Activated T-helper 2 cell treated with anti-CD3 and anti-CD28 coated beads, Interferon-gamma antibody, Interleukin-2, Interleukin-4, amounts not matched to agents 10 μg/mL and 5 μg/mL and 100 μg/mL, durations not matched to agents 14 hours and 24 hours and 36 hours (primary cell): ENCODE measurements at regions not wholly inside any gene's neighbourhood (a gene's known extent, or its start where the extent isn't known, plus 50 kb on each side); places are given as distances from the start of the nearest gene placed in this dataset.

Source experiments
- DNase-seq: peaks from one replicate; pipeline ENCODE4 v3.0.0; 2021; ENCODE audit warnings: low spot score
- H3K27ac Mint-ChIP-seq: one replicate; pipeline ENCODE4 v1.8.0; 2021; ENCODE audit warnings: mixed read lengths
- H3K27me3 Mint-ChIP-seq: one replicate; pipeline ENCODE4 v1.8.0; 2021; ENCODE audit warnings: low read depth, mixed read lengths
- H3K36me3 Mint-ChIP-seq: one replicate; pipeline ENCODE4 v1.8.0; 2021; ENCODE audit warnings: low read depth, mixed read lengths
- H3K4me1 Mint-ChIP-seq: one replicate; pipeline ENCODE4 v1.8.0; 2021; ENCODE audit warnings: low read depth, mixed read lengths
- H3K4me3 Mint-ChIP-seq: one replicate; pipeline ENCODE4 v1.8.0; 2021; ENCODE audit warnings: low read depth, mild to moderate bottlenecking, moderate library complexity, mixed read lengths
- H3K9me3 Mint-ChIP-seq: one replicate; pipeline ENCODE4 v1.8.0; 2021; ENCODE audit warnings: mixed read lengths
- intact Hi-C: fragments of 100-400 bp; cut with micrococcal nuclease; formaldehyde crosslinking; loops from one replicate; pipeline ENCODE4 v1.15.1; 2023

- DNase-seq, result no peak
- Mint-ChIP-seq H3K9me3 (no peaks in the 10 kb centered on the region), H3K27me3 (peaks cover 6% of the 10 kb centered on the region), H3K36me3 (no peaks in the 10 kb centered on the region), H3K27ac (no peak overlapping the region), H3K4me1 (no peaks in the 10 kb centered on the region), H3K4me3 (no peak overlapping the region)
- intact Hi-C loops, result no loop called here
These were observed 371.3 kb downstream of the RNF144A start for GRCh38 chr2:7288484-7288883.

GRCh38 chr2:7289697-7290096, 372.5 kb downstream of the RNF144A start:
- no peak for DNase-seq
- Mint-ChIP-seq H3K4me1 (no peaks in the 10 kb centered on the region), H3K36me3 (no peaks in the 10 kb centered on the region), H3K4me3 (no peak overlapping the region), H3K9me3 (no peaks in the 10 kb centered on the region), H3K27ac (no peak overlapping the region), H3K27me3 (peaks cover 6% of the 10 kb centered on the region)
- intact Hi-C loops, result no loop called here

GRCh38 chr2:7292154-7292691, 375.0 kb downstream of the RNF144A start:
- no peak for DNase-seq
- Mint-ChIP-seq H3K9me3 (no peaks in the 10 kb centered on the region), H3K27ac (no peak overlapping the region), H3K27me3 (peaks cover 6% of the 10 kb centered on the region), H3K4me1 (no peaks in the 10 kb centered on the region), H3K4me3 (no peak overlapping the region), H3K36me3 (no peaks in the 10 kb centered on the region)
- intact Hi-C loops, result no loop called here

- no peak overlapping the region for H3K4me3 Mint-ChIP-seq
- no peak for DNase-seq
- peaks cover 15% of the 10 kb centered on the region for H3K27me3 Mint-ChIP-seq
- H3K27ac Mint-ChIP-seq, result no peak overlapping the region
- intact Hi-C loops, result no loop called here
- H3K4me1 Mint-ChIP-seq, result no peaks in the 10 kb centered on the region
- no peaks in the 10 kb centered on the region for H3K36me3 Mint-ChIP-seq
- H3K9me3 Mint-ChIP-seq, result no peaks in the 10 kb centered on the region
These were observed 392.4 kb downstream of the RNF144A start for GRCh38 chr2:7309582-7309981.

- no peaks in the 10 kb centered on the region for H3K4me1 Mint-ChIP-seq
- H3K27me3 Mint-ChIP-seq, result peaks cover 14% of the 10 kb centered on the region
- DNase-seq, result no peak
- intact Hi-C loops, result no loop called here
- no peaks in the 10 kb centered on the region for H3K36me3 Mint-ChIP-seq
- no peak overlapping the region for H3K27ac Mint-ChIP-seq
- no peaks in the 10 kb centered on the region for H3K9me3 Mint-ChIP-seq
- H3K4me3 Mint-ChIP-seq, result no peak overlapping the region
These were observed 407.5 kb downstream of the RNF144A start for GRCh38 chr2:7324706-7325105.

- Mint-ChIP-seq H3K4me3 (no peak overlapping the region), H3K27ac (no peak overlapping the region), H3K9me3 (no peaks in the 10 kb centered on the region), H3K4me1 (no peaks in the 10 kb centered on the region), H3K27me3 (peaks cover 11% of the 10 kb centered on the region), H3K36me3 (no peaks in the 10 kb centered on the region)
- DNase-seq, result no peak
- intact Hi-C loops, result no loop called here
These were observed 408.0 kb downstream of the RNF144A start for GRCh38 chr2:7325186-7325585.

- H3K36me3 Mint-ChIP-seq, result no peaks in the 10 kb centered on the region
- peaks cover 13% of the 10 kb centered on the region for H3K27me3 Mint-ChIP-seq
- no peaks in the 10 kb centered on the region for H3K4me1 Mint-ChIP-seq
- H3K4me3 Mint-ChIP-seq, result no peak overlapping the region
- no peak overlapping the region for H3K27ac Mint-ChIP-seq
- no peaks in the 10 kb centered on the region for H3K9me3 Mint-ChIP-seq
- intact Hi-C loops, result no loop called here
- DNase-seq, result no peak
These were observed 412.3 kb downstream of the RNF144A start for GRCh38 chr2:7329465-7329864.

GRCh38 chr2:7333189-7333765, 416.1 kb downstream of the RNF144A start:
- intact Hi-C loops, result no loop called here
- H3K4me1 Mint-ChIP-seq, result no peaks in the 10 kb centered on the region
- no peaks in the 10 kb centered on the region for H3K9me3 Mint-ChIP-seq
- no peaks in the 10 kb centered on the region for H3K36me3 Mint-ChIP-seq
- no peak for DNase-seq
- H3K4me3 Mint-ChIP-seq, result no peak overlapping the region
- peaks cover 23% of the 10 kb centered on the region for H3K27me3 Mint-ChIP-seq
- no peak overlapping the region for H3K27ac Mint-ChIP-seq

GRCh38 chr2:7333960-7334493, 416.8 kb downstream of the RNF144A start:
- no peak for DNase-seq
- intact Hi-C loops, result no loop called here
- Mint-ChIP-seq H3K27me3 (peaks cover 23% of the 10 kb centered on the region), H3K9me3 (no peaks in the 10 kb centered on the region), H3K36me3 (no peaks in the 10 kb centered on the region), H3K27ac (no peak overlapping the region), H3K4me3 (no peak overlapping the region), H3K4me1 (no peaks in the 10 kb centered on the region)

GRCh38 chr2:7338961-7339360, 421.7 kb downstream of the RNF144A start:
- intact Hi-C loops, result no loop called here
- Mint-ChIP-seq H3K36me3 (no peaks in the 10 kb centered on the region), H3K9me3 (no peaks in the 10 kb centered on the region), H3K27me3 (peaks cover 17% of the 10 kb centered on the region), H3K4me1 (no peaks in the 10 kb centered on the region), H3K4me3 (no peak overlapping the region), H3K27ac (no peak overlapping the region)
- DNase-seq, result no peak

GRCh38 chr2:7346336-7346735, 429.1 kb downstream of the RNF144A start:
- no peaks in the 10 kb centered on the region for H3K4me1 Mint-ChIP-seq
- H3K27ac Mint-ChIP-seq, result no peak overlapping the region
- no peak for DNase-seq
- peaks cover 9% of the 10 kb centered on the region for H3K27me3 Mint-ChIP-seq
- no peaks in the 10 kb centered on the region for H3K9me3 Mint-ChIP-seq
- H3K36me3 Mint-ChIP-seq, result no peaks in the 10 kb centered on the region
- intact Hi-C loops, result no loop called here
- no peak overlapping the region for H3K4me3 Mint-ChIP-seq

GRCh38 chr2:7348761-7349160, 431.5 kb downstream of the RNF144A start:
- no peaks in the 10 kb centered on the region for H3K4me1 Mint-ChIP-seq
- H3K4me3 Mint-ChIP-seq, result no peak overlapping the region
- H3K27me3 Mint-ChIP-seq, result peaks cover 9% of the 10 kb centered on the region
- H3K36me3 Mint-ChIP-seq, result no peaks in the 10 kb centered on the region
- intact Hi-C loops, result no loop called here
- no peaks in the 10 kb centered on the region for H3K9me3 Mint-ChIP-seq
- H3K27ac Mint-ChIP-seq, result no peak overlapping the region
- no peak for DNase-seq

- Mint-ChIP-seq H3K4me3 (no peak overlapping the region), H3K9me3 (no peaks in the 10 kb centered on the region), H3K4me1 (no peaks in the 10 kb centered on the region), H3K27me3 (peaks cover 2% of the 10 kb centered on the region), H3K27ac (no peak overlapping the region), H3K36me3 (no peaks in the 10 kb centered on the region)
- intact Hi-C loops, result no loop called here
- no peak for DNase-seq
These were observed 435.0 kb downstream of the RNF144A start for GRCh38 chr2:7352191-7352590.

- Mint-ChIP-seq H3K4me1 (no peaks in the 10 kb centered on the region), H3K36me3 (no peaks in the 10 kb centered on the region), H3K27ac (no peak overlapping the region), H3K9me3 (no peaks in the 10 kb centered on the region), H3K27me3 (peaks cover 2% of the 10 kb centered on the region), H3K4me3 (no peak overlapping the region)
- no peak for DNase-seq
- intact Hi-C loops, result no loop called here
These were observed 436.4 kb downstream of the RNF144A start for GRCh38 chr2:7353571-7353970.
